Astrocyte of the cerebellum (primary cell): ENCODE measurements at regions not wholly inside any gene's neighbourhood (a gene's known extent, or its start where the extent isn't known, plus 50 kb on each side); places are given as distances from the start of the nearest gene placed in this dataset.
"Not testable (repeated sequence)": the region's sequence is repeated elsewhere in the genome, so short reads cannot be mapped to it uniquely, and the experiment has no call there.

Experiments used
- DNase-seq: peaks from one replicate; pipeline ENCODE4 v3.0.0-alpha.2; 2011; ENCODE audit warnings: low read depth
- H3K4me3 ChIP-seq: 2 replicates; pipeline ENCODE4 v1.5.1; 2011; ENCODE audit warnings: mild to moderate bottlenecking, low read depth, low read length, moderate library complexity
- in situ Hi-C: cut with HindIII; loops from 2 replicates; pipeline ENCODE4 v1.10.0; 2017; ENCODE audit warnings: low sequenced_read_pairs
- TF ChIP-seq, protein P1 (sequence below): IDR thresholded peaks from 2 replicates; pipeline ENCODE4 v1.5.1; 2012; ENCODE audit warnings: low read length, low read depth, moderate library complexity, mild to moderate bottlenecking; ENCODE audit errors: missing control alignments

DNA sequence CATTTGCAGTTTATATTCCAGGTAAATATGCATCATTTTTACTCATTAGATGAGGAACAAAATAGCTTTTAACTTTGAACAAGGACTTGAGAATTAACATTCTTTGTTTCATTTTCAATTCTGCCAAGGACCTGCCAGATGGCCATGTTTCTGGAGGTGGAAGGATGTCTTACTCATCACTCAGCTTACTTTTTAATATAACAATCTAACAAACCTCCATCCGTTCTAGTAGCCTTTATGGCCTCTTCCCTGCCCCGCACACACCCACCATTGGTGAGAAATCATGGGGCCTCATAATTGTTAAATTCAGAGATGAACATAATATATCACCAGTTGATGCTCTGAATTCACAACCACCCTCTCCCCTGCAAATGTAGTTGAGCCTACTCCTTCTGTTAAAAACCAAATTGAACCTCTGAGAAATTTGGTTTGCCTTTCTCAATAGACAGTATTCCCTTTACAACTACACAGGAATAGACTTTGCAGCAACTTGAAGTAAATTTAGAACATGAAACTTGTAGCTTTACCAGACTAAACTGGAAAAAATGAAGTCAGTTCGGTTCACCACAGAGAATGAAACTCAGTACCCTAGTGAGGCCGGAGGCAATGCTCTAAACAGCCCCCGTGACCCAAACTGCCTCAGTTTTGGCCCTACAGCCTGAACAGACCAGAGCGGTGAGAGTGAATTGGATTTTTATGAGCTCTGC is 50.1 kb upstream of the ACSL4 start:
- TF ChIP-seq, protein P1, sequence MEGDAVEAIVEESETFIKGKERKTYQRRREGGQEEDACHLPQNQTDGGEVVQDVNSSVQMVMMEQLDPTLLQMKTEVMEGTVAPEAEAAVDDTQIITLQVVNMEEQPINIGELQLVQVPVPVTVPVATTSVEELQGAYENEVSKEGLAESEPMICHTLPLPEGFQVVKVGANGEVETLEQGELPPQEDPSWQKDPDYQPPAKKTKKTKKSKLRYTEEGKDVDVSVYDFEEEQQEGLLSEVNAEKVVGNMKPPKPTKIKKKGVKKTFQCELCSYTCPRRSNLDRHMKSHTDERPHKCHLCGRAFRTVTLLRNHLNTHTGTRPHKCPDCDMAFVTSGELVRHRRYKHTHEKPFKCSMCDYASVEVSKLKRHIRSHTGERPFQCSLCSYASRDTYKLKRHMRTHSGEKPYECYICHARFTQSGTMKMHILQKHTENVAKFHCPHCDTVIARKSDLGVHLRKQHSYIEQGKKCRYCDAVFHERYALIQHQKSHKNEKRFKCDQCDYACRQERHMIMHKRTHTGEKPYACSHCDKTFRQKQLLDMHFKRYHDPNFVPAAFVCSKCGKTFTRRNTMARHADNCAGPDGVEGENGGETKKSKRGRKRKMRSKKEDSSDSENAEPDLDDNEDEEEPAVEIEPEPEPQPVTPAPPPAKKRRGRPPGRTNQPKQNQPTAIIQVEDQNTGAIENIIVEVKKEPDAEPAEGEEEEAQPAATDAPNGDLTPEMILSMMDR: no peak
- H3K4me3 ChIP-seq: no peak overlapping the region
- DNase-seq: no peak
- in situ Hi-C loops: no loop called here

DNA sequence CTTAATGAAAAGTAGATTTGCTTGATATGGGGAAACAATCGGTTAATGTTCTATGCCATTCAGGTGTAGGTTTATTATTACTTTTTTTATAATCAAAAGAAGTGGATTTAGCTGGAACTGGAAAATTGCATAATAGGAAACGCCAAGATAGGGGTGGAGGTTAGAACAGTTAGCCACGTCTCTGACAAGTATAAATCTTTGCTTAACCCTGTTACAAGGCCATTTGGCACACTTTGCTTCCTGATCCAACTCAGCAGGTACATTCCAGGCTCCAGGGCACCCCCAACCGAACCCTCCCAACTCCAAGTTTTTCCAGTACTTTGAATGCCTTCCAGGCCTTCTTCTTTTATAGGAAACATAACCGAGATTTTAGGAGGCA is 50.6 kb upstream of the ACSL4 start:
- TF ChIP-seq, protein P1: no peak
- in situ Hi-C loops: no loop called here
- H3K4me3 ChIP-seq: no peak overlapping the region
- no peak for DNase-seq

GRCh38 chrX:109785053-109785452 is 52.0 kb upstream of the ACSL4 start:
- TF ChIP-seq, protein P1: no peak
- no peak for DNase-seq
- no peak overlapping the region for H3K4me3 ChIP-seq
- in situ Hi-C loops: no loop called here

DNA sequence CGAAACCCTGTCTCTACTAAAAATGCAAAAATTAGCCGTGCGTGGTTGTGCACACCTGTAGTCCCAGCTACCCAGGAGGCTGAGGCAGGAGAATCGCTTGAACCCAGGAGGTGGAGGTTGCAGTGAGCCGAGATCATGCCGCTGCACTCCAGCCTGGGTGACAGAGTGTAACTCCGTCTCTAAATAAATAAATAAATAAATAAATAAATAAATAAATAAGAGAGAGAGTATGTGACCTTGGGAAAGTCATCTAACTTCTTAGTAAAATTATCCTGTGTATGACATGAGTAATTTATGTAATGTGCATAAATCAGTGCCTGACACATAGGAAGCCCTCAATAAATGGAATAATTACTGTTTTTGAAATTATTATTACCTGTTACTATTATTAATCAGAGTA is 57.5 kb upstream of the ACSL4 start:
- DNase-seq, in situ Hi-C loops, H3K4me3 ChIP-seq: not testable (repeated sequence)

DNA sequence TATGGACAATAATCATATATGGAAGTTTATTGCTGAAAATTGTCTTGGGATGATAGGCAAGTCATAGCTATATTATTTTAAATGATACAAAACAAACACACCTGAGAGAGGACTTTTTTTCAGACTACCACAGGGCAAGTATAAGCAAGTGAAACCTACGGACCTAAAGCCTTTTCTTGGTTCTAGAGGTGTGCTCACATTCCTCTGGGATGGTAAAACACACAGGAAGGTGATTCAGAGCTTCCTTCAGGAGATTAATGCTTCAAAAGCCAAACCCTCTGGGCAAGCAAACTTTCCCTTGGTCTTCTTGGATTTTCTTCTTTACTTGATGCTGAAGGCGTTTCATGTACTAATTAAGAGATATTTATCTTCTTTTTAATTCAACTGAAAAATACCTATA is 60.1 kb upstream of the ACSL4 start:
- no peak overlapping the region for H3K4me3 ChIP-seq
- in situ Hi-C loops: no loop called here
- TF ChIP-seq, protein P1: no peak
- DNase-seq: no peak

- TF ChIP-seq, protein P1: no peak
- H3K4me3 ChIP-seq: no peak overlapping the region
- in situ Hi-C loops: no loop called here
- DNase-seq: no peak
Observed at GRCh38 chrX:109795682-109796081, 62.6 kb upstream of the ACSL4 start.

DNA sequence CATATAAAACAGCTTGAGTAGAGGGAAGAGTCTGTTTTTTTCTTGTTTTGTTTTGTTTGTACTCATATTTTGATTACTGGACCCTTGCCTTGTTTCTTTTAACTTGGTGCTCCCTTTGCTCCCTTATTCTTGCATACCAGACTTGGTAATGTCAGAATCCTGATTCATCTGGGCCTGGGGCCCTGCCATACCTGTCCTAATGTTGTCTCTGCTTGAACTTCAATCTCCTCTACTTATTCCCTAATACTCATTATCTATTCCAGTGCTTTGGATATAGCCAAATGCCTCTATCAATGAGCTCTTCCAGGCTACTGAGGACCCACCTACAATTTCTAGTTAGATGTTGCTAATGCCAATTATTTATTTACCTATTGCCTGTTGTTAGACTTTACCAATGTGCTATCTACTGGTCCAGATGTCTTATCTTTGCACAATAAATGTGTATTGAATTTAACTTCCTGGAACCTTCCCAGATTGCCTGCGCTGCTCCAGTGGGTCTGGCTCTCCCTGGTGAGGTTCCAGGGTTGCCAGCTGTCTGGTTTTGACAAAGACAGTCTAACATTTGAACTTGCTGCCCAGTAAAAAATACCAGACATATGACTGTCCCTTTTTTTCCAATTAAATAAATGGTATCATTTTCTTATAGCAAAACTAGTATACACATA is 64.4 kb upstream of the ACSL4 start:
- no peak for DNase-seq
- in situ Hi-C loops: no loop called here
- no peak overlapping the region for H3K4me3 ChIP-seq
- TF ChIP-seq, protein P1: no peak
